Peyer's patch (tissue), 4 donors: ENCODE measurements at regions not wholly inside any gene's neighbourhood (a gene's known extent, or its start where the extent isn't known, plus 50 kb on each side); places are given as distances from the start of the nearest gene placed in this dataset.

Experiments
- CTCF ChIP-seq, 6 experiments: fragments of 450-650 bp in 4 of 6; fragments of 200-600 bp in 2 of 6; sonication (generic) in 1 of 6; IDR thresholded peaks; one replicate each; pipeline ENCODE4 v1.5.1; 2017 to 2019; ENCODE audit warnings: antibody characterized with exemption in 6 of 6, mild to moderate bottlenecking in 3 of 6, moderate library complexity in 1 of 6
- POLR2A ChIP-seq, 2 donors: fragments of 450-650 bp; IDR thresholded peaks; one replicate each; pipeline ENCODE4 v1.5.1; 2017; ENCODE audit warnings: antibody characterized with exemption in 2 of 2, mild to moderate bottlenecking in 2 of 2, moderate library complexity in 2 of 2

GRCh38 chr5:110032376-110032775 lies 342.6 kb downstream of the MAN2A1 start:
- TF ChIP-seq CTCF (IDR thresholded peaks at IDR 0.05) (no peak), POLR2A (IDR thresholded peaks at IDR 0.05) (no peak)
